Body of pancreas (tissue), 4 donors: ENCODE measurements at regions not wholly inside any gene's neighbourhood (a gene's known extent, or its start where the extent isn't known, plus 50 kb on each side); places are given as distances from the start of the nearest gene placed in this dataset.

Experiments
- POLR2A ChIP-seq, 3 donors: fragments of 450-650 bp; IDR thresholded peaks; one replicate each; pipeline ENCODE4 v1.6.1; 2016; ENCODE audit warnings: antibody characterized with exemption in 3 of 3, mild to moderate bottlenecking in 2 of 3
- TF ChIP-seq, protein P1 (sequence below), 7 experiments: fragments of 450-650 bp in 4 of 7; fragments of 200-600 bp in 3 of 7; sonication (generic) in 3 of 7; IDR thresholded peaks; one replicate each; pipeline ENCODE4 v1.5.1; 2016 to 2019; ENCODE audit warnings: antibody characterized with exemption in 7 of 7

DNA sequence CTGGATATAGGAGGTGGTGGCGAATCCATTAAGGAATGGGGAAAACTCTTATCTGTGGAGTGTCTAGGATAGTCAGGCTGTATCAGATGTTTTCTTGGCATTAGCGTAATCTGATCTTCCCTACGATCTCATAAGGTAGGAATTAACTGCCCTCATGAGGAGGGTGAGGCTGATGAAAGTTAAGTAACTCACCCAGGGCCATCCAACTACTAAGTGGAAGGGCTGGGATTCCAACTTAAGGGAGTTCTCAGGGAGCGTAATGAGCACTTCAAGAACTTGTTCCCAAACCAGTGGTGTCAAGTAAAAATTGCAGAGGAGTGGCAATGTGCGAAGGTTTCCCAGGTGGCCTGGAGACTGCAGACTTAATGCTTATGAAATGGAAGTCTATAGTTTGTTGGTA lies 55.9 kb upstream of the OSBPL11 start:
- TF ChIP-seq, protein P1, sequence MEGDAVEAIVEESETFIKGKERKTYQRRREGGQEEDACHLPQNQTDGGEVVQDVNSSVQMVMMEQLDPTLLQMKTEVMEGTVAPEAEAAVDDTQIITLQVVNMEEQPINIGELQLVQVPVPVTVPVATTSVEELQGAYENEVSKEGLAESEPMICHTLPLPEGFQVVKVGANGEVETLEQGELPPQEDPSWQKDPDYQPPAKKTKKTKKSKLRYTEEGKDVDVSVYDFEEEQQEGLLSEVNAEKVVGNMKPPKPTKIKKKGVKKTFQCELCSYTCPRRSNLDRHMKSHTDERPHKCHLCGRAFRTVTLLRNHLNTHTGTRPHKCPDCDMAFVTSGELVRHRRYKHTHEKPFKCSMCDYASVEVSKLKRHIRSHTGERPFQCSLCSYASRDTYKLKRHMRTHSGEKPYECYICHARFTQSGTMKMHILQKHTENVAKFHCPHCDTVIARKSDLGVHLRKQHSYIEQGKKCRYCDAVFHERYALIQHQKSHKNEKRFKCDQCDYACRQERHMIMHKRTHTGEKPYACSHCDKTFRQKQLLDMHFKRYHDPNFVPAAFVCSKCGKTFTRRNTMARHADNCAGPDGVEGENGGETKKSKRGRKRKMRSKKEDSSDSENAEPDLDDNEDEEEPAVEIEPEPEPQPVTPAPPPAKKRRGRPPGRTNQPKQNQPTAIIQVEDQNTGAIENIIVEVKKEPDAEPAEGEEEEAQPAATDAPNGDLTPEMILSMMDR (IDR thresholded peaks at IDR 0.05), result no peak
- no peak for TF ChIP-seq POLR2A (IDR thresholded peaks at IDR 0.05)
